B cell (primary cell): ENCODE measurements at regions not wholly inside any gene's neighbourhood (a gene's known extent, or its start where the extent isn't known, plus 50 kb on each side); places are given as distances from the start of the nearest gene placed in this dataset.

Source experiments
- ATAC-seq: fragments of 200-7000 bp; cut with Tn5 transposase; one replicate; pipeline ENCODE4 v1.10.0; 2021; ENCODE audit warnings: low read depth, mild to moderate bottlenecking, moderate number of reproducible peaks, moderate library complexity
- CTCF ChIA-PET: fragments of 350-600 bp; sonication (Branson Sonifier 250); formaldehyde crosslinking; loops from one replicate; lab custom pipeline; 2021; ENCODE audit warnings: antibody characterized with exemption, inconsistent platforms; lab: Charles Lee
- POLR2A ChIA-PET: fragments of 350-600 bp; sonication (Branson Sonifier 250); formaldehyde crosslinking; loops from one replicate; lab custom pipeline; 2021; ENCODE audit warnings: antibody characterized with exemption; lab: Charles Lee
- DNase-seq: peaks from one replicate; pipeline ENCODE4 v3.0.0; 2013
- H2AFZ ChIP-seq: 2 replicates; pipeline ENCODE4 v1.6.1; 2012; ENCODE audit warnings: mild to moderate bottlenecking, low read depth, low read length; ENCODE audit not compliant: insufficient read depth, poor library complexity, severe bottlenecking
- H3K27ac ChIP-seq, 2 donors: 1 replicate in 1 of 2; 2 replicates in 1 of 2; pipeline ENCODE4 v1.5.1; 2012 to 2013; ENCODE audit warnings: low read length in 2 of 2, mild to moderate bottlenecking in 2 of 2, moderate library complexity in 1 of 2
- H3K27me3 ChIP-seq, 4 experiments: fragments of 200-600 bp in 1 of 4; sonication (generic) in 1 of 4; replicated peaks in 1 of 4; 1 replicate in 2 of 4; 2 replicates in 2 of 4; pipeline versions ENCODE4 v1.6.1 to v1.7.0; 2013 to 2016; ENCODE audit warnings: low read length in 3 of 4, mild to moderate bottlenecking in 2 of 4, mixed read lengths in 1 of 4, moderate library complexity in 1 of 4; ENCODE audit not compliant: insufficient read depth in 4 of 4, control insufficient read depth in 3 of 4; ENCODE audit errors: control extremely low read depth in 1 of 4
- H3K36me3 ChIP-seq, 2 experiments: replicated peaks in 1 of 2; 1 replicate in 1 of 2; 2 replicates in 1 of 2; pipeline versions ENCODE4 v1.6.1 to v1.7.1; 2013; ENCODE audit warnings: low read length in 1 of 2; ENCODE audit not compliant: insufficient read depth in 2 of 2, control insufficient read depth in 1 of 2; ENCODE audit errors: control extremely low read depth in 1 of 2, extremely low read depth in 1 of 2
- H3K4me1 ChIP-seq, 2 donors: fragments of 200-600 bp in 1 of 2; sonication (generic) in 1 of 2; 1 replicate in 1 of 2; 2 replicates in 1 of 2; pipeline versions ENCODE4 v1.5.1 to v1.6.1; 2013 to 2017; ENCODE audit warnings: low read length in 2 of 2; ENCODE audit not compliant: control insufficient read depth in 2 of 2, insufficient read depth in 2 of 2
- H3K4me2 ChIP-seq: replicated peaks from 2 replicates; pipeline ENCODE3; 2012; ENCODE audit warnings: mild to moderate bottlenecking, low read depth, low read length; ENCODE audit not compliant: poor library complexity, severe bottlenecking
- H3K4me3 ChIP-seq, 5 experiments: fragments of 200-600 bp in 1 of 5; sonication (generic) in 1 of 5; 1 replicate in 3 of 5; 2 replicates in 2 of 5; pipeline versions ENCODE4 v1.5.1 to v1.7.0; 2011 to 2016; ENCODE audit warnings: low read length in 4 of 5, mild to moderate bottlenecking in 4 of 5, low read depth in 2 of 5, control low read depth in 1 of 5, moderate library complexity in 1 of 5; ENCODE audit not compliant: insufficient read depth in 1 of 5; ENCODE audit errors: control extremely low read depth in 1 of 5, extremely low read depth in 1 of 5
- H3K79me2 ChIP-seq: fragments of 200-600 bp; sonication (generic); one replicate; pipeline ENCODE4 v1.6.0; 2016; ENCODE audit warnings: low read length; ENCODE audit not compliant: control insufficient read depth, insufficient read depth
- H3K9ac ChIP-seq: fragments of 200-600 bp; sonication (generic); 2 replicates; pipeline ENCODE4 v1.6.1; 2017; ENCODE audit warnings: mild to moderate bottlenecking, low read length, moderate library complexity
- H3K9me3 ChIP-seq, 3 donors: one replicate each; pipeline versions ENCODE4 v1.6.1 to v1.7.1; 2013; ENCODE audit warnings: low read length in 2 of 3; ENCODE audit not compliant: control insufficient read depth in 2 of 3, insufficient read depth in 1 of 3; ENCODE audit errors: control extremely low read depth in 1 of 3
- H4K20me1 ChIP-seq: 2 replicates; pipeline ENCODE4 v1.6.0; 2012; ENCODE audit warnings: mild to moderate bottlenecking, low read length; ENCODE audit not compliant: insufficient read depth, control insufficient read depth, poor library complexity, severe bottlenecking
- H3K27ac Mint-ChIP-seq: one replicate; pipeline ENCODE4 v1.8.0; 2021; ENCODE audit warnings: mixed read lengths
- H3K27me3 Mint-ChIP-seq: one replicate; pipeline ENCODE4 v1.8.0; 2021; ENCODE audit warnings: mixed read lengths
- H3K4me1 Mint-ChIP-seq: one replicate; pipeline ENCODE4 v1.8.0; 2021; ENCODE audit warnings: mixed read lengths
- H3K4me3 Mint-ChIP-seq: one replicate; pipeline ENCODE4 v1.8.0; 2021; ENCODE audit warnings: mixed read lengths
- H3K9me3 Mint-ChIP-seq: one replicate; pipeline ENCODE4 v1.8.0; 2022; ENCODE audit warnings: mixed read lengths; ENCODE audit not compliant: insufficient read depth
- CTCF ChIP-seq: fragments of 200-600 bp; IDR thresholded peaks from one replicate; pipeline ENCODE4 v1.8.0; 2022; ENCODE audit warnings: antibody characterized with exemption, mild to moderate bottlenecking
- EZH2 ChIP-seq: IDR thresholded peaks from 2 replicates; pipeline ENCODE4 v1.6.1; 2012; ENCODE audit warnings: borderline replicate concordance, low read depth, mild to moderate bottlenecking, moderate library complexity, low read length; ENCODE audit not compliant: insufficient read depth, poor library complexity, severe bottlenecking
- WGBS: methylation state at CpG from one replicate; pipeline ENCODE4 v1.1.5; 2013; ENCODE audit warnings: missing lambda C conversion rate; ENCODE audit not compliant: insufficient coverage; 5-methylcytosine and 5-hydroxymethylcytosine counted together
- intact Hi-C: fragments of 100-400 bp; cut with micrococcal nuclease; formaldehyde crosslinking; loops from one replicate; pipeline ENCODE4 v1.10.0; 2022

DNA sequence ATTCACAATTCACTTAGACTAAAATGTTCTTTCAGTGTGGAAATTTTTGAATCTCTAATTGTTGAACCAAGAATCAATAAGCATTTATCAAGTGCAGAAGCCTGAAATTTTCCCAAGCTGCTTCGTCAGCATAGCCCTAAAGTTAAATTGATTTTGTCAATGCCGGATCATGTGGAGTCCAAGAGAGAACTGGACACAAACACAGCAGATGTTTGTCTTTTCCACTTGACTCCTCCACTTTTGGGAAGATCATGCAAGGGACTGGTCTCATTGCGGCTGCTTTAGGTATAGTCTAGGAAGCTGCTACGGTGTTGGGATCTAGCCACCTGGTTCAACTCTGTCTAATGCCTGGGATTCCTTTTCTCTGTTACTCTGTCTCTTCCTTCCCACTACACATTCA is 95.7 kb downstream of the CYB561 start:
- Histone ChIP-seq H3K79me2 (no peaks in the 10 kb centered on the region), H3K4me2 (no peak overlapping the region), H3K27ac (no peak overlapping the region), H3K27me3 (no peaks in the 10 kb centered on the region), H3K36me3 (no peaks in the 10 kb centered on the region), H3K4me1 (no peaks in the 10 kb centered on the region), H4K20me1 (no peaks in the 10 kb centered on the region), H3K9me3 (no peaks in the 10 kb centered on the region), H3K4me3 (no peak overlapping the region), H3K9ac (no peak overlapping the region), H2AFZ (no peak overlapping the region)
- DNase-seq (no peak), ATAC-seq (no peak)
- ChIA-PET POLR2A (no interaction called here), CTCF (no interaction called here)
- H3K9me3 Mint-ChIP-seq: no peaks in the 10 kb centered on the region
- no peak overlapping the region for H3K4me3 Mint-ChIP-seq
- H3K27ac Mint-ChIP-seq: no peak overlapping the region
- no peaks in the 10 kb centered on the region for H3K4me1 Mint-ChIP-seq
- TF ChIP-seq CTCF (no peak), EZH2 (no peak)
- intact Hi-C loops: no loop called here
- H3K27me3 Mint-ChIP-seq: no peaks in the 10 kb centered on the region
- WGBS: 100% methylated on average over 4 of the region's 4 CpGs

DNA sequence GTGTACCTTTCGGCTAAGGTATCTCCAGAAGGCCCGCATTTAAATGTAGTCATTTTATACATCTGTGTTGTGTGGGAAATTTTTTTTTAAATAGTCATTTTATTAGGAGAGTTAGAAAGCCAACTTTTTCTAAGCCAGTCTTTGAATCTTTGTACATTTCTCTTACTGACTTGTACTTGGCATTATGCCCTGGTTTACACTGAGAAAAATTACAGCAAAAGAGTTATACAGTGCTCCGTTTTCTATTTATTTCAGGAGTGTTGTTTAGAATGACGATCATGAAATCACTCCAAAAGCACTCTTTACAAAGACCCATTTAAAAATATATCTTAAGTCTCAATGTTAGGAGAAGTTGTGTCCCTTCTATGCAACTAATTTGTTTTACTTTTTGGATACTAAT is 91.8 kb downstream of the CYB561 start:
- ChIA-PET POLR2A (no interaction called here), CTCF (no interaction called here)
- Mint-ChIP-seq H3K9me3 (no peaks in the 10 kb centered on the region), H3K27ac (no peak overlapping the region), H3K4me1 (no peaks in the 10 kb centered on the region), H3K27me3 (no peaks in the 10 kb centered on the region), H3K4me3 (no peak overlapping the region)
- no peaks in the 10 kb centered on the region for H3K9me3 ChIP-seq
- DNase-seq: no peak
- H3K4me2 ChIP-seq: no peak overlapping the region
- H3K9ac ChIP-seq: no peak overlapping the region
- no peak overlapping the region for H3K4me3 ChIP-seq
- no peak overlapping the region for H2AFZ ChIP-seq
- no CpG with 5 or more reads among the region's 4 CpGs for WGBS
- no peak for ATAC-seq
- H3K79me2 ChIP-seq: no peaks in the 10 kb centered on the region
- no peaks in the 10 kb centered on the region for H3K36me3 ChIP-seq
- intact Hi-C loops: no loop called here
- TF ChIP-seq CTCF (no peak), EZH2 (no peak)
- H4K20me1 ChIP-seq: no peaks in the 10 kb centered on the region
- H3K27me3 ChIP-seq: no peaks in the 10 kb centered on the region
- no peak overlapping the region for H3K27ac ChIP-seq
- no peaks in the 10 kb centered on the region for H3K4me1 ChIP-seq
